A673 (cell line): ENCODE measurements at regions not wholly inside any gene's neighbourhood (a gene's known extent, or its start where the extent isn't known, plus 50 kb on each side); places are given as distances from the start of the nearest gene placed in this dataset.
"Not testable (repeated sequence)": the region's sequence is repeated elsewhere in the genome, so short reads cannot be mapped to it uniquely, and the experiment has no call there.

ENCODE experiments used
- BruUV-seq: library from RNA; stranded (reverse); fragments of 400-500 nt; replicated peaks from 2 replicates; lab custom pipeline; 2021; lab: Mats Ljungman, UMichigan
- CTCF ChIA-PET: fragments of 300-600 bp; sonication (Branson Sonifier 250); formaldehyde crosslinking; loops from one replicate; lab custom pipeline; 2022; ENCODE audit warnings: antibody characterized with exemption; lab: Charles Lee
- POLR2A ChIA-PET: fragments of 300-600 bp; sonication (Branson Sonifier 250); formaldehyde crosslinking; loops from one replicate; lab custom pipeline; 2022; ENCODE audit warnings: antibody characterized with exemption; ENCODE audit not compliant: low non-redundant PET; lab: Charles Lee
- DNase-seq: peaks from one replicate; pipeline ENCODE4 v3.0.0-alpha.2; 2015; ENCODE audit warnings: low spot score
- H3K27ac ChIP-seq: fragments of 200-600 bp; sonication (generic); 2 replicates; pipeline ENCODE4 v1.5.1; 2016; ENCODE audit warnings: mixed run types, low read depth, mild to moderate bottlenecking, mixed read lengths, antibody characterized with exemption, low read length; ENCODE audit not compliant: poor library complexity, severe bottlenecking
- H3K27me3 ChIP-seq: fragments of 200-600 bp; sonication (generic); replicated peaks from 2 replicates; pipeline ENCODE4 v1.6.1; 2017; ENCODE audit warnings: mixed run types, low read depth, mild to moderate bottlenecking, mixed read lengths, antibody characterized with exemption, low read length; ENCODE audit not compliant: insufficient read depth, poor library complexity
- H3K36me3 ChIP-seq: fragments of 200-600 bp; sonication (generic); 2 replicates; pipeline ENCODE4 v1.6.1; 2016; ENCODE audit warnings: mixed run types, mild to moderate bottlenecking, mixed read lengths, antibody characterized with exemption, low read length; ENCODE audit not compliant: insufficient read depth, poor library complexity, severe bottlenecking
- H3K4me1 ChIP-seq: fragments of 200-600 bp; sonication (generic); 2 replicates; pipeline ENCODE4 v1.6.1; 2017; ENCODE audit warnings: mixed run types, mild to moderate bottlenecking, mixed read lengths, antibody characterized with exemption, low read length; ENCODE audit not compliant: insufficient read depth, poor library complexity, severe bottlenecking
- H3K4me3 ChIP-seq: fragments of 200-600 bp; sonication (generic); 2 replicates; pipeline ENCODE4 v1.5.1; 2016; ENCODE audit warnings: low read depth, mixed run types, mild to moderate bottlenecking, mixed read lengths, low read length; ENCODE audit not compliant: poor library complexity, severe bottlenecking
- H3K9me3 ChIP-seq: fragments of 200-600 bp; sonication (generic); 2 replicates; pipeline ENCODE4 v1.6.1; 2016; ENCODE audit warnings: mixed run types, low read depth, mild to moderate bottlenecking, mixed read lengths, antibody characterized with exemption, low read length; ENCODE audit not compliant: poor library complexity, severe bottlenecking
- CTCF ChIP-seq: fragments of 300-800, 200-600 bp; sonication (generic); conservative IDR thresholded peaks from 2 replicates; pipeline ENCODE4 v1.5.1; 2017; ENCODE audit warnings: low read depth, mild to moderate bottlenecking, antibody characterized with exemption, low read length, moderate library complexity, mixed read lengths
- EZH2 ChIP-seq: fragments of 200-600 bp; sonication (generic); IDR thresholded peaks from 2 replicates; pipeline ENCODE4 v1.6.1; 2017; ENCODE audit warnings: borderline replicate concordance, low read depth, mild to moderate bottlenecking, mixed read lengths, antibody characterized with exemption, low read length; ENCODE audit not compliant: poor library complexity, severe bottlenecking
- intact Hi-C: fragments of 100-400 bp; cut with micrococcal nuclease; formaldehyde crosslinking; loops from one replicate; pipeline ENCODE4 v1.10.0; 2022; ENCODE audit not compliant: unreplicated experiment

- ChIA-PET CTCF (no interaction called here), POLR2A (no interaction called here)
- intact Hi-C loops: no loop called here
- TF ChIP-seq EZH2 (no peak), CTCF (no peak)
- Histone ChIP-seq H3K9me3 (no peaks in the 10 kb centered on the region), H3K36me3 (no peaks in the 10 kb centered on the region), H3K4me3 (no peak overlapping the region), H3K4me1 (no peaks in the 10 kb centered on the region), H3K27me3 (no peaks in the 10 kb centered on the region), H3K27ac (no peak overlapping the region)
- DNase-seq: peak; percentile 5
- BruUV-seq: no TSS peak
Measured at GRCh38 chr7:28900311-28900710, 57.8 kb downstream of the TRIL start.

GRCh38 chr7:28893888-28894287 is 64.2 kb downstream of the TRIL start:
- ChIA-PET CTCF (no interaction called here), POLR2A (no interaction called here)
- Histone ChIP-seq H3K36me3 (no peaks in the 10 kb centered on the region), H3K4me3 (no peak overlapping the region), H3K9me3 (no peaks in the 10 kb centered on the region), H3K27me3 (peaks cover 5% of the 10 kb centered on the region), H3K4me1 (no peaks in the 10 kb centered on the region), H3K27ac (no peak overlapping the region)
- intact Hi-C loops: no loop called here
- DNase-seq: no peak
- TF ChIP-seq CTCF (no peak), EZH2 (no peak)
- no TSS peak for BruUV-seq

GRCh38 chr7:28891876-28892234 is 66.3 kb downstream of the TRIL start:
- intact Hi-C loops, H3K36me3 ChIP-seq, BruUV-seq, POLR2A ChIA-PET, H3K4me1 ChIP-seq, H3K4me3 ChIP-seq, DNase-seq, H3K27ac ChIP-seq, H3K9me3 ChIP-seq, CTCF ChIA-PET: not testable (repeated sequence)
- H3K27me3 ChIP-seq: peaks cover 12% of the 10 kb centered on the region

- Histone ChIP-seq H3K9me3 (peaks cover 4% of the 10 kb centered on the region), H3K36me3 (no peaks in the 10 kb centered on the region), H3K4me3 (no peak overlapping the region), H3K27me3 (peaks cover 13% of the 10 kb centered on the region), H3K27ac (no peak overlapping the region), H3K4me1 (no peaks in the 10 kb centered on the region)
- TF ChIP-seq EZH2 (no peak), CTCF (no peak)
- BruUV-seq: no TSS peak
- no peak for DNase-seq
- intact Hi-C loops: no loop called here
- ChIA-PET POLR2A (no interaction called here), CTCF (no interaction called here)
Measured at GRCh38 chr7:28891192-28891875, 66.8 kb downstream of the TRIL start.
